Hepatocyte (in vitro differentiated cells): ENCODE measurements at regions not wholly inside any gene's neighbourhood (a gene's known extent, or its start where the extent isn't known, plus 50 kb on each side); places are given as distances from the start of the nearest gene placed in this dataset.

Source experiments
- CTCF ChIP-seq: fragments of 200-600 bp; sonication (generic); IDR thresholded peaks from 2 replicates; pipeline ENCODE4 v1.5.1; 2016; ENCODE audit warnings: antibody characterized with exemption, mild to moderate bottlenecking; ENCODE audit not compliant: poor library complexity
- EZH2 ChIP-seq: fragments of 200-600 bp; sonication (generic); IDR thresholded peaks from 2 replicates; pipeline ENCODE4 v1.6.1; 2016; ENCODE audit warnings: antibody characterized with exemption, mild to moderate bottlenecking, borderline replicate concordance
- EZH2phosphoT487 ChIP-seq: fragments of 200-600 bp; sonication (generic); IDR thresholded peaks from one replicate; pipeline ENCODE4 v1.6.1; 2018; ENCODE audit warnings: antibody characterized with exemption, mild to moderate bottlenecking, low read depth, moderate library complexity; ENCODE audit not compliant: unreplicated experiment, severe bottlenecking

GRCh38 chr10:34032564-34032963 is 698.1 kb upstream of the NRP1 start:
- no peak for TF ChIP-seq EZH2
- no peak for TF ChIP-seq CTCF
- no peak for TF ChIP-seq EZH2phosphoT487
